SK-N-SH treated with all-trans-retinoic acid at 6 μM for 48 hours (cell line): ENCODE measurements at regions not wholly inside any gene's neighbourhood (a gene's known extent, or its start where the extent isn't known, plus 50 kb on each side); places are given as distances from the start of the nearest gene placed in this dataset.

ENCODE experiments used
- ATAC-seq: fragments of 200-7000 bp; cut with Tn5 transposase; 3 replicates; pipeline ENCODE4 v1.9.1; 2020; ENCODE audit warnings: mild to moderate bottlenecking, moderate library complexity
- ARNTL ChIP-seq: fragments of 450-650 bp; formaldehyde crosslinking; IDR thresholded peaks from 2 replicates; pipeline ENCODE4 v1.5.0; 2020; ENCODE audit warnings: low read depth, mild to moderate bottlenecking, moderate library complexity, borderline replicate concordance
- BACH2 ChIP-seq: fragments of 250-450 bp; sonication (Bioruptor Pico); IDR thresholded peaks from 2 replicates; pipeline ENCODE4 v1.9.0; 2021; ENCODE audit warnings: mild to moderate bottlenecking, borderline replicate concordance
- CSDC2 ChIP-seq: fragments of 250-450 bp; sonication (Bioruptor Pico); IDR thresholded peaks from 2 replicates; pipeline ENCODE4 v1.5.0; 2020; ENCODE audit warnings: mild to moderate bottlenecking, moderate library complexity
- CSRNP3 ChIP-seq: fragments of 250-450 bp; sonication (Bioruptor Pico); IDR thresholded peaks from 2 replicates; pipeline ENCODE4 v1.5.1; 2021; ENCODE audit warnings: mild to moderate bottlenecking, moderate library complexity
- GLIS3 ChIP-seq: fragments of 250-450 bp; sonication (Bioruptor Pico); IDR thresholded peaks from 2 replicates; pipeline ENCODE4 v1.5.0; 2020; ENCODE audit warnings: mild to moderate bottlenecking, moderate library complexity
- ISL1 ChIP-seq: fragments of 250-450 bp; sonication (Bioruptor Pico); IDR thresholded peaks from 2 replicates; pipeline ENCODE4 v2.1.2; 2022; ENCODE audit warnings: mild to moderate bottlenecking, moderate library complexity
- OSR1 ChIP-seq: fragments of 250-450 bp; sonication (Bioruptor Pico); IDR thresholded peaks from 2 replicates; pipeline ENCODE4 v1.8.0; 2022; ENCODE audit warnings: moderate library complexity, mild to moderate bottlenecking, inconsistent platforms
- PPARA ChIP-seq: fragments of 250-450 bp; sonication (Bioruptor Pico); IDR thresholded peaks from 2 replicates; pipeline ENCODE4 v1.5.0; 2020; ENCODE audit warnings: mild to moderate bottlenecking, borderline replicate concordance
- RARB ChIP-seq: fragments of 250-450 bp; sonication (Bioruptor Pico); IDR thresholded peaks from 2 replicates; pipeline ENCODE4 v1.8.0; 2021; ENCODE audit warnings: mild to moderate bottlenecking, moderate library complexity
- SNAI2 ChIP-seq: fragments of 250-450 bp; sonication (Bioruptor Pico); IDR thresholded peaks from 2 replicates; pipeline ENCODE4 v1.5.0; 2020; ENCODE audit warnings: mild to moderate bottlenecking, moderate library complexity
- TOX ChIP-seq: fragments of 250-450 bp; sonication (Bioruptor Pico); IDR thresholded peaks from 2 replicates; pipeline ENCODE4 v1.8.0; 2021; ENCODE audit warnings: mild to moderate bottlenecking, moderate library complexity, borderline replicate concordance
- TSHZ2 ChIP-seq: fragments of 250-450 bp; sonication (Bioruptor Pico); IDR thresholded peaks from 2 replicates; pipeline ENCODE4 v1.5.0; 2020; ENCODE audit warnings: mild to moderate bottlenecking, moderate library complexity
- ZC3H10 ChIP-seq: fragments of 250-450 bp; sonication (Bioruptor Pico); IDR thresholded peaks from 2 replicates; pipeline ENCODE4 v1.5.1; 2021; ENCODE audit warnings: mild to moderate bottlenecking, moderate library complexity
- ZFP3 ChIP-seq: fragments of 250-450 bp; sonication (Bioruptor Pico); IDR thresholded peaks from 2 replicates; pipeline ENCODE4 v1.5.0; 2020; ENCODE audit warnings: mild to moderate bottlenecking, moderate library complexity
- ZFP30 ChIP-seq: fragments of 450-650 bp; formaldehyde crosslinking; IDR thresholded peaks from 2 replicates; pipeline ENCODE4 v1.5.0; 2022; ENCODE audit warnings: mild to moderate bottlenecking, moderate library complexity
- ZNF70 ChIP-seq: fragments of 450-650 bp; formaldehyde crosslinking; IDR thresholded peaks from 2 replicates; pipeline ENCODE4 v1.5.0; 2020; ENCODE audit warnings: mild to moderate bottlenecking, moderate library complexity
- ZNF8 ChIP-seq: fragments of 450-650 bp; formaldehyde crosslinking; IDR thresholded peaks from 2 replicates; pipeline ENCODE4 v1.5.0; 2020; ENCODE audit warnings: mild to moderate bottlenecking, moderate library complexity
- TF ChIP-seq, protein P1 (sequence below): fragments of 250-450 bp; sonication (Bioruptor Pico); IDR thresholded peaks from 2 replicates; pipeline ENCODE4 v1.5.1; 2020; ENCODE audit warnings: low read depth, mild to moderate bottlenecking, moderate library complexity
- TF ChIP-seq, protein P2 (sequence below): fragments of 250-450 bp; sonication (Bioruptor Pico); IDR thresholded peaks from 2 replicates; pipeline ENCODE4 v1.8.0; 2020; ENCODE audit warnings: mild to moderate bottlenecking, moderate library complexity, borderline replicate concordance
- TF ChIP-seq, protein P3 (sequence below): fragments of 250-450 bp; sonication (Bioruptor Pico); IDR thresholded peaks from 2 replicates; pipeline ENCODE4 v1.8.0; 2021; ENCODE audit warnings: low read depth, mild to moderate bottlenecking, moderate library complexity, borderline replicate concordance

GRCh38 chr19:30245401-30246039, 126.7 kb upstream of the ZNF536 start:
- TF ChIP-seq ZC3H10 (CRISPR knock-in tag) (no peak), CSDC2 (CRISPR knock-in tag) (no peak), ARNTL (no peak), TOX (CRISPR knock-in tag) (no peak), OSR1 (CRISPR knock-in tag) (no peak), TSHZ2 (no peak), ZFP3 (no peak), RARB (no peak), ZNF8 (no peak), ZNF70 (CRISPR knock-in tag) (no peak), PPARA (no peak), GLIS3 (CRISPR knock-in tag) (no peak), ISL1 (CRISPR knock-in tag) (no peak), CSRNP3 (CRISPR knock-in tag) (no peak)
- TF ChIP-seq, protein P1, sequence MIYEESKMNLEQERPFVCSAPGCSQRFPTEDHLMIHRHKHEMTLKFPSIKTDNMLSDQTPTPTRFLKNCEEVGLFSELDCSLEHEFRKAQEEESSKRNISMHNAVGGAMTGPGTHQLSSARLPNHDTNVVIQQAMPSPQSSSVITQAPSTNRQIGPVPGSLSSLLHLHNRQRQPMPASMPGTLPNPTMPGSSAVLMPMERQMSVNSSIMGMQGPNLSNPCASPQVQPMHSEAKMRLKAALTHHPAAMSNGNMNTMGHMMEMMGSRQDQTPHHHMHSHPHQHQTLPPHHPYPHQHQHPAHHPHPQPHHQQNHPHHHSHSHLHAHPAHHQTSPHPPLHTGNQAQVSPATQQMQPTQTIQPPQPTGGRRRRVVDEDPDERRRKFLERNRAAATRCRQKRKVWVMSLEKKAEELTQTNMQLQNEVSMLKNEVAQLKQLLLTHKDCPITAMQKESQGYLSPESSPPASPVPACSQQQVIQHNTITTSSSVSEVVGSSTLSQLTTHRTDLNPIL (CRISPR knock-in tag) = no peak
- TF ChIP-seq, protein P2, sequence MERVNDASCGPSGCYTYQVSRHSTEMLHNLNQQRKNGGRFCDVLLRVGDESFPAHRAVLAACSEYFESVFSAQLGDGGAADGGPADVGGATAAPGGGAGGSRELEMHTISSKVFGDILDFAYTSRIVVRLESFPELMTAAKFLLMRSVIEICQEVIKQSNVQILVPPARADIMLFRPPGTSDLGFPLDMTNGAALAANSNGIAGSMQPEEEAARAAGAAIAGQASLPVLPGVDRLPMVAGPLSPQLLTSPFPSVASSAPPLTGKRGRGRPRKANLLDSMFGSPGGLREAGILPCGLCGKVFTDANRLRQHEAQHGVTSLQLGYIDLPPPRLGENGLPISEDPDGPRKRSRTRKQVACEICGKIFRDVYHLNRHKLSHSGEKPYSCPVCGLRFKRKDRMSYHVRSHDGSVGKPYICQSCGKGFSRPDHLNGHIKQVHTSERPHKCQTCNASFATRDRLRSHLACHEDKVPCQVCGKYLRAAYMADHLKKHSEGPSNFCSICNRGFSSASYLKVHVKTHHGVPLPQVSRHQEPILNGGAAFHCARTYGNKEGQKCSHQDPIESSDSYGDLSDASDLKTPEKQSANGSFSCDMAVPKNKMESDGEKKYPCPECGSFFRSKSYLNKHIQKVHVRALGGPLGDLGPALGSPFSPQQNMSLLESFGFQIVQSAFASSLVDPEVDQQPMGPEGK = no peak
- TF ChIP-seq, protein P3, sequence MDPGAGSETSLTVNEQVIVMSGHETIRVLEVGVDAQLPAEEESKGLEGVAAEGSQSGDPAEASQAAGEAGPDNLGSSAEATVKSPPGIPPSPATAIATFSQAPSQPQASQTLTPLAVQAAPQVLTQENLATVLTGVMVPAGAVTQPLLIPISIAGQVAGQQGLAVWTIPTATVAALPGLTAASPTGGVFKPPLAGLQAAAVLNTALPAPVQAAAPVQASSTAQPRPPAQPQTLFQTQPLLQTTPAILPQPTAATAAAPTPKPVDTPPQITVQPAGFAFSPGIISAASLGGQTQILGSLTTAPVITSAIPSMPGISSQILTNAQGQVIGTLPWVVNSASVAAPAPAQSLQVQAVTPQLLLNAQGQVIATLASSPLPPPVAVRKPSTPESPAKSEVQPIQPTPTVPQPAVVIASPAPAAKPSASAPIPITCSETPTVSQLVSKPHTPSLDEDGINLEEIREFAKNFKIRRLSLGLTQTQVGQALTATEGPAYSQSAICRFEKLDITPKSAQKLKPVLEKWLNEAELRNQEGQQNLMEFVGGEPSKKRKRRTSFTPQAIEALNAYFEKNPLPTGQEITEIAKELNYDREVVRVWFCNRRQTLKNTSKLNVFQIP (CRISPR knock-in tag) = no peak
- TF ChIP-seq, all 23 proteins: peak for 0
- ATAC-seq = no peak

GRCh38 chr19:30249911-30250310, 122.3 kb upstream of the ZNF536 start:
- no peak for TF ChIP-seq TOX (CRISPR knock-in tag)
- TF ChIP-seq CSRNP3 (CRISPR knock-in tag) = no peak
- no peak for TF ChIP-seq ARNTL
- TF ChIP-seq ZFP3 = no peak
- no peak for TF ChIP-seq ZC3H10 (CRISPR knock-in tag)
- no peak for TF ChIP-seq SNAI2 (CRISPR knock-in tag)
- TF ChIP-seq GLIS3 (CRISPR knock-in tag) = no peak
- no peak for TF ChIP-seq ISL1 (CRISPR knock-in tag)
- no peak for TF ChIP-seq RARB
- no peak for TF ChIP-seq ZNF70 (CRISPR knock-in tag)
- TF ChIP-seq, protein P3 (CRISPR knock-in tag) = no peak
- no peak for TF ChIP-seq ZFP30
- no peak for TF ChIP-seq BACH2
- ATAC-seq = no peak
